Heart right ventricle (tissue), 16 donors: ENCODE measurements at regions not wholly inside any gene's neighbourhood (a gene's known extent, or its start where the extent isn't known, plus 50 kb on each side); places are given as distances from the start of the nearest gene placed in this dataset.
"Not testable (repeated sequence)": the region's sequence is repeated elsewhere in the genome, so short reads cannot be mapped to it uniquely, and the experiment has no call there.

Experiments used
- ATAC-seq, 8 donors: fragments of 200-7000 bp; cut with Tn5 transposase; one replicate each; pipeline ENCODE4 v1.9.1; 2020; ENCODE audit warnings: mild to moderate bottlenecking in 8 of 8, moderate library complexity in 8 of 8, moderate number of reproducible peaks in 1 of 8
- DNase-seq, 2 donors: peaks; one replicate each; pipeline ENCODE4 v3.0.0-alpha.2; 2020
- H3K27ac ChIP-seq, 10 donors: fragments of 200-600 bp; sonication (generic) in 2 of 10; one replicate each; pipeline versions ENCODE4 v1.5.0 to v1.8.0; 2020 to 2022; ENCODE audit warnings: mild to moderate bottlenecking in 3 of 10
- H3K27me3 ChIP-seq, 7 donors: fragments of 200-600 bp; one replicate each; pipeline ENCODE4 v1.8.0; 2021 to 2022; ENCODE audit warnings: mild to moderate bottlenecking in 2 of 7
- H3K36me3 ChIP-seq, 9 donors: fragments of 200-600 bp; sonication (generic) in 1 of 9; one replicate each; pipeline versions ENCODE4 v1.5.0 to v1.8.0; 2020 to 2022; ENCODE audit warnings: mild to moderate bottlenecking in 2 of 9
- H3K4me1 ChIP-seq, 9 donors: fragments of 200-600 bp; sonication (generic) in 1 of 9; one replicate each; pipeline versions ENCODE4 v1.5.0 to v1.8.0; 2020 to 2022; ENCODE audit warnings: mild to moderate bottlenecking in 4 of 9
- H3K4me3 ChIP-seq, 10 donors: fragments of 200-600 bp; sonication (generic) in 2 of 10; one replicate each; pipeline versions ENCODE4 v1.5.0 to v1.8.0; 2020 to 2022; ENCODE audit warnings: mild to moderate bottlenecking in 7 of 10, moderate library complexity in 2 of 10
- H3K9me3 ChIP-seq, 11 donors: fragments of 200-600 bp in 10 of 11; sonication (generic) in 2 of 11; one replicate each; pipeline versions ENCODE4 v1.5.0 to v1.8.0; 2013 to 2022; ENCODE audit warnings: mild to moderate bottlenecking in 2 of 11, control low read depth in 1 of 11, moderate library complexity in 1 of 11
- WGBS, 2 donors: extraction: QIAGEN DNeasy Blood & Tissue Kit; methylation state at CpG; one replicate each; pipeline ENCODE4 v1.1.7; 2013; ENCODE audit warnings: inconsistent platforms in 1 of 2; 5-methylcytosine and 5-hydroxymethylcytosine counted together
- intact Hi-C, 10 donors: fragments of 100-400 bp; cut with DNase I; formaldehyde crosslinking; loops; one replicate each; pipeline versions ENCODE4 v1.11.1 to v1.14.2; 2022
- donor health status: Arrhythmogenic right ventricular cardiomyopathy.
- donor health status: ischemic (EF 13 %, LVEDD 7.1; RV severe dilation, severe dysfunction).
- donor health status: healthy with polysubstance abuse.
- donor health status: DM: no; HTN: yes; CAD: no.
- donor health status: DM: no; HTN: no; CAD: no.
- donor health status: ischemic (EF 25% LVEDD 6.9; RV normal size, moderate dysfunction).
- donor health status: ischemic (EF 25% LVEDD 5.7; RV mildly dilated, moderate dysfunction).
- donor health status: healthy.
- donor health status: DM: yes; HTN: yes; CAD: no.
- donor health status: Ischemic cardiomyopathy.
- donor health status: ischemic (EF 35%, LVEDD 5.7; RV mildly dilated, moderate dysfunction).
- donor health status: nonischemic (EF 11% LVEDD 7.7; RV severe dilation, severe dysfunction).
- donor health status: DM: yes; HTN: yes; CAD: no.
- donor health status: PGD.
- donor health status: ischemic (EF 29% LVEDD 5.4; RV normal size, mild dysfunction).
- donor health status: nonischemic (EF 23%, LVEDD 6.1; RV moderate dilation, normal function).

DNA sequence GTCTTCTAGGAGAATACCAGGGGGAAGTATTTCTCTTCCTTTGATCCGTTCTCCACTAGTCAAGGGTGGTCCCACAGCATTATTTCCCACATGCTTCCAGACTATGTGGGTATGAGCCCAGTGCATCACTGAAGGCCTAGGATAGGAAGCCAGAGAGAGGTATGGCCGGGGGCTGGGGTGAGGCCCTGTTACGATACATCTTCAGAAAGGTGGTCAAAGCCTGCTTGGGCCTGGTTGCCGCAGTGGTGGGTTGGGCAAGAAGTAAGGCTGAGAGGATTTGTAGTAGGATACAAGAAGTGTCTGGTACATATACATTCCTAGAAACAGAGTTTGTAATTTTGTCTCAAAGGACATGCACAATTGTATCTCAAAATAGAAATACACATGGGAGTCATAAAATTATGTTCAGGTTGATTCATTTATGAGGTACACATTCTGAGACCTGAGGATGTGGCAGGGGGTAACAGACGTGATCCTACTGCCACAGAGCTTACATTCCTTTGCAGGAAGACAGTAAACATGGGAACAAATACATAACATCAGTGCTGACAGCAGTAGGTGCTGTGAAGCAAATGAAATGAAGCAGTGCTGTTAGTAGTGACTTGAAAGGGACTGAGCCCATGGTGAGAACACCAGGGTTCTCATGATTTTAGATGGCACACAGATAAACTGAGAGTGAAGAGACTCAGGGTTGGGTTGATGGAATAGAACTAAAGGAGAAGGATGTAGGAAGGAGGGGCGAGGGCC is 50.6 kb upstream of the FABP2 start:
- peak in 4 of 8 donors; percentile 23 to 61 (median 50) for ATAC-seq
- not testable (repeated sequence) for H3K9me3 ChIP-seq, H3K27me3 ChIP-seq, DNase-seq, H3K4me3 ChIP-seq, H3K36me3 ChIP-seq
- Histone ChIP-seq H3K4me1 (peaks cover 0 to 11% (median 0%) of the 10 kb centered on the region in 9 donors), H3K27ac (peak overlapping the region in 2 of 10 donors; percentile 56 to 61)
- intact Hi-C loops = loop anchor here in 2 of 10 donors (10.0 kb wide), 1 partner anchor 58 kb away; no protein-coding TSS in a partner anchor
- 89 to 92% methylated on average over 5 of the region's 6 CpGs for WGBS, 2 donors
